Inflammatory macrophage treated with lipopolysaccharide for 1 hour (primary cell): ENCODE measurements at regions not wholly inside any gene's neighbourhood (a gene's known extent, or its start where the extent isn't known, plus 50 kb on each side); places are given as distances from the start of the nearest gene placed in this dataset.

Source experiments
- DNase-seq, 2 donors: peaks; one replicate each; pipeline ENCODE4 v3.0.0-alpha.2; 2020 to 2022

DNA sequence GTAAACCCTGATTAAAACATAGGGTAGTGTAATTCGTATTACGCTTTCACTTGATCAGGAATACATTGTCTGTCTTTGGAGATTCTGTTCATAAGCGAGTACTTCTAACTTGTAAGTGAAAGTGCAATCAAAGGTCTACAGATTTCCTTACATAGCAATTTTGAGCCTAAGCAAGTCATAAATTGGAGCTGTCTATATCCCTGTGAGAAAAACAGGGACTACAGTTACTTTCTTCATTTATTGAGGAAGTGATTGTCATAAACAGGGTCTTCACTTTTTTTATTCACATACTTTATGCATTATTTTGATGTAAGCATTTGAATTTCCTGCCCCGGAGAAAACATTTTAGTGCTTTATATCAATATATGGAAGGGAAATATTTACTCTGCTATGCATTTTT, 670.4 kb downstream of the CBLN2 start:
- no peak for DNase-seq

DNA sequence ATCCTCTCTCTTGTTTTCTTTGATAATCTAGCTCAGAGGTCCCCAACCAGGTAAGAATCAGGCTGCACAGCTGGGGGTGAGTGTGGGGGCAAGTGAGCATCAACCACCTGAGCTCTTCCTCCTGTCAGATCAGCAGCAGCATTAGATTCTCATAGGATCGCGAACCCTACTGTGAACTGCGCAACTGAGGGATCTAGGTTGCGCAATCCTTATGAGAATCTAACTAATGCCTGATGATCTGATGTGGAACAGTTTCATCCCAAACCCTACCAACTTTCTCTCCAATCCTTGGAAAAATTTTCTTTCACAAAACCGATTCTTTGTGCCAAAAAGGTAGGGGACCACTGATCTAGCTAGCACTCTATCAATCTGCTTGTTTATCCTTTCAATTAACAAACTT, 678.3 kb downstream of the CBLN2 start:
- DNase-seq, result no peak

- no peak for DNase-seq
These were observed 693.5 kb downstream of the CBLN2 start for GRCh38 chr18:71850602-71851001.

DNA sequence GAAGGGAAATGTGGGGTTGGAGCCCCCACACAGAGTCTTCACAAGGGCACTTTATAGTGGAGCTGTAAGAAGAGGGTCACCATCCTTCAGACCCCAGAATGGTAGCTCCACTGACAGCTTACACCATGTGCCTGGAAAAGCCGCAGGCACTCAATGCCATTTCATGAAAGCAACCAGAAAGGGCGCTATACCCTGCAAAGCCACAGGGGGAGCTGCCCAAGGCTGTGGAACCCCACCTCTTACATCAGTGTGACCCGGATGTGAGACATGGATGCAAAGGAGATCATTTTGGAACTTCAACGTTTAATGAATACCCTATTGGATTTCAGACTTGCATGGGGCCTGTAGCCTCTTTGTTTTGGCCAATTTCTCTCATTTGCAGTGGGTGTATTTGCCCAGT, 694.7 kb downstream of the CBLN2 start:
- no peak for DNase-seq

GRCh38 chr18:71846716-71847115, 697.4 kb downstream of the CBLN2 start:
- no peak for DNase-seq

- no peak for DNase-seq
These were observed 699.3 kb downstream of the CBLN2 start for GRCh38 chr18:71844814-71845213.

DNA sequence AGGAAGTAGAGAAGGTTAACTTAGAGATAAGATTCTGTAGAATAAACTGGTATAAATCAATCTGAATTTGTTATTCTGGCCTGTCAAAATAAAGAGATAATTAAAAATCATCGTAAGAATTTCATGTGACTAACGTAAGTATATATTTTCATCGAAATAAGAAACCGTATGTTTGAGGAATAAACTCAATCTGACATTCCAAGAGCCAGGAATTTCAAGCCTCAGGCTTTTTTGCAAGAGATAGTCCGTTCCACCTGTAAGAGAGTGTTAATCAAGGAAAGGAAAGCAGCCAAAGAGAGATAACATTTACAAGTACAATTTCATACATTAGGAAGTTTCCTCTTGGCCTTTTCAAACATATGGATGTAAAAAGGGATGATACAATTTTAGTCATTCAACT, 701.5 kb downstream of the CBLN2 start:
- DNase-seq, result no peak

DNA sequence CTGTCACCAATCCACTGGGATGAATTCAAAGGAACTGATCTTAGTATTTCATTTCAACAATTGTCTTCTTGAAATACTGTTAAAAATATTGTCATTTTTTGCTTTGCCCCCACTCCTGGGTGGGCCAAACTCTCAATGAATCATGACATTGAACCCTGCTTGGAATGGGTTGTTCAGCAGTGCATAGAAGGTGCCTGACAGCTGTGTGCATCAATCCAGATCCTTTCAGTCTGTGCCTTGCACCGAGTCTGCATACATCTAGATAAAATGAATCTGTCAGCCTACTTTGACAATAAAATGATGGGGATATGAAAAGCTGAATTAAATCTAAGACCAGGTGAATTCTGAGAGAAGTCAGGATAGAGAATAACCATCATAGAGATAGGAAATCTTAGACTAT, 706.6 kb downstream of the CBLN2 start:
- no peak for DNase-seq

- DNase-seq, result no peak
These were observed 711.1 kb downstream of the CBLN2 start for GRCh38 chr18:71832946-71833617.

DNA sequence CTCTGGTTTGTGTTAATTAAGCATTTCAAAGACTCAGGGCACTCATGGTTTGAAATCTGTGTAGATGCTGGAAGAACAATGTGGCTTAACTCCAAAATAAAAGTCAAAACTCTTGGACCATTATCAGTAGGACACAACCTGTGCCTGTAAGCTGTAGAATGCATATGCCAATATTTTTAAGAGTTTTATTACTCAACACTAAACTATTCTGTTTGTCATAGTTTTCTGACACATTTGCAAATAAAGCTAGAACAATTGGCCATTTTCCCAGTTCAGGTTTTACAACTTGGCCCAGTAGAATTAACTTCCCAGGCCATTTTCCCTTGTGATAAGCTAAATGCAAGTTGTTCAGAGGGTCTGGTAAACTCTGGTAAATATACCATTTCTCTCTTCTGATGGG, 713.1 kb downstream of the CBLN2 start:
- DNase-seq, result no peak

GRCh38 chr18:71827301-71827700, 716.8 kb downstream of the CBLN2 start:
- no peak for DNase-seq

DNA sequence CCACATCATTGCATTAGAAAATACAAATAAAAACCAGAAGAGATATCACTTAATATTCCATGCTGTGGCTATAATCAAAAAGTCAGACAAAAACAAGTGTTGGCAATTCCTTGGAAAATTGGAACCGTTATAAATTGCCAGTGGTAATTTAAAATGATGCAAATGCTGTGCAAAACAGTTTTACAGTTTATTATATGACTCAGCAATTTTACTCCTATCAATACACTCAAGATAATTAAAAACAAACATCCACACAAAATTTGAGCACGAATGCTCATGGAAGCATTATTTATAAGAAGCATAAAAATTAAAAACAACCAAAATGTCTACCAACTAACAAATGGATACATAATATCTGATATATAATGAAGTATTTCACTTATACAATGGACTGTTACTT, 728.8 kb downstream of the CBLN2 start:
- no peak for DNase-seq

GRCh38 chr18:71809711-71810110, 734.4 kb downstream of the CBLN2 start:
- no peak for DNase-seq

GRCh38 chr18:71808616-71809015, 735.5 kb downstream of the CBLN2 start:
- DNase-seq, result no peak

GRCh38 chr18:71807586-71807985, 736.6 kb downstream of the CBLN2 start:
- DNase-seq, result no peak

DNA sequence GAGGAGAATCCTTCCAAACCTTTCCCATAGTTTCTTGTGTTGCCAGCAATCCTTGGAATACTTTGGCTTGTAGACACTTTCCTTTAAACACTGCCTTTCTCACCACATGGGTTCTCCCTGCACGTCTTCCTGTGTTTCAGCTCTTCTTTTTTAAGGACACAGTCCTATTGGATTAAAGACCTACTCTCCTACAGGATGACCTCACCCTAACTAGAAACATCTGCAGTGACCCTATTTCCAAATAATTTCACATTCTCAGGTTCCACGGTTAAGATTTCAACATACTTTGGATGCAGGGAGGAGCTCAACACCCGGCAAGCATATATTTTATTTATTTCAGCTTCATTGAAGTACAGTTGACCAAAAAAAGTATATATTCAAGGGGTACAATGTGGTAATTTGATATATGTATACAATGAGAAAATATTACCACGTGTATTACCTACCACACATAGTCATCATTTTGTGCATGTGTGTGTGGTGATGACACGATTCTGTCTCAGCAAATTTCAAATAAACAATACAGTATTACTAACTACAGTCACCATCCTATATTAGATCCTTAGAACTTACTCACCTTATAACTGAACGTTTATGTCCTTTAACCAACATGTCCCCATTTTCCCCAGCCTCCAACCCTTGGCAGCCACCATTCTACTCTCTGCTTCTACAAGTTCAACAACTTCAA, 745.0 kb downstream of the CBLN2 start:
- no peak for DNase-seq

GRCh38 chr18:71797554-71797953, 746.6 kb downstream of the CBLN2 start:
- no peak for DNase-seq

DNA sequence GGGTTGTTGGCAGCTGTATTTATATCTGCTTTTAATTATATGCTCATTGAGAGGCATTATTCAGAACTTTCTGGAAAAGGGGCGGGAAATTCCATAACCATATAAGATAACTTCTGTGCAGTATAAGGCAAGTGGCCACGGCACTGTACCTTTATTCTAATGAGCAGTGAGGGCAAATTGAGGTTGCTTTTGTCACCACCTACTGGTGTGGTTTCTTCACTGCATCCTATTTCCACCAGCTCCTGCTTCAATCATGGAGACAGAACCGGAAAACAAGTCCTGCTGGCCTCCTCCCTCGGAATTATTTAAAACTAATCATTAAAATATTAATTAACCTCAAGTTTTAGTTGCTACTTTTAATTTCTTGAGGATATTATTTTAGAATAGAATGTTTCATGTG, 759.4 kb downstream of the CBLN2 start:
- peak in 1 of 2 donors; percentile 4 for DNase-seq

- no peak for DNase-seq
These were observed 783.6 kb downstream of the CBLN2 start for GRCh38 chr18:71760541-71760940.

GRCh38 chr18:71754246-71754645, 789.9 kb downstream of the CBLN2 start:
- DNase-seq, result no peak

DNA sequence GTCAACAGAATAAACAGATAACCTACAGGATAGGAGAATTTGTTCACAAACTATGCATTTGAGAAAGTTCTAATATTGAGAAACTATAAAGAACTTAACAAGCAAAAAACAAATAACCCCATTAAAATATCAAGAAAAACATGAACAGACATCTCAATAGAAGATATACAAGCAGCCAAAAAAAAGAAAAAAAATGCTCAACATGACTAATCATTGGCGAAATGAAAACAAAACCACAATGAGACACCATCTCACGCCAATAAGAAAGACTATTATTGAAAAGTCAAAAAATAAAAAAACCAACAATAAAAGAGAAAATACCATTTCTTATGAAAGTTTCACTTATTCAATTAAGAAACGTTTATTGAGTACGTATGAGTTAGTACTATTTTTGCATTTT, 800.5 kb downstream of the CBLN2 start:
- no peak for DNase-seq

GRCh38 chr18:71729611-71730010, 814.5 kb downstream of the CBLN2 start:
- DNase-seq, result no peak

DNA sequence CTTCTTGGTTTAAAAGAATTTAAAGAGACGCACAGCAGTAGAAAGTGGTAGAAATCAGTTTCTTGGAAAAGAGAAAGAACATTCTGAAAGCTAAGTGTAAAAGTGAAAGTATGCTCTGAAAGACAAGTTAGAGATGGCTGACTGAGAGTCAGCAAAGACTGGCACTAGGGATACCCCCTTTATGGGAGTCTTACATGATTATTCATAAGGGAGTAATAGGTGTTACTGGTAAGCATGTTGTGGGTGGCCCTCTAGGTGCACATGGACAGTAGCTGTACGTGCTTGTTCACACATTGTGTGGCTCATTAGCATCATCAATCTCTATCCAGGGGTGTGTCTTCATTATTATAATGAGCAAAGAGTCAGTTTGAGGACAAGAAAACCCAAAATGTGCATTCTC, 816.2 kb downstream of the CBLN2 start:
- no peak for DNase-seq

GRCh38 chr18:71725256-71725655, 818.9 kb downstream of the CBLN2 start:
- DNase-seq, result no peak

DNA sequence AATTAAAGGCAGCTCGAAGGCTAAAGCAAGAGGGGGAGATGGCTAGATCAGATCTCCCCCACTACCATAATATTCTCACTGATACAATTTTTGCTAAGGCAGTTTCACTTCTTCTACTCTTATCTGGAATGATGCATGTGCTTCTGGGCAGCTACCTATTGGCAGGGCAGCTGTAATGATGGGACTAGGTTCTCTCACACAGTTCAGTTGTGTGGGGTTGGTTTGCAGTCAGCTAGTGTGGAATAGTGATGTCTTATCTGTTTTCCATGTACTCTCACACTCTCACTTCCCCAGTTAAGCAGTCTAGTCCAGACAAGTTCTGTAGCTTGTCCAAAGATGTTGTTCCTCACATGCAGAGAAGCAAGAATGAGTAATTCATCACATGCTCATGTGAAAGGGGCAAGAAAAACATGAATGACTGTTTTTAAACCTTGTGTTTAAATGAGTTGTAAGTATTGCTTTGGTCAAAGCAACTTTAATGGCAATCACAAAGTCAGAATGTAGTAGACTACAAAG, 836.1 kb downstream of the CBLN2 start:
- DNase-seq, result no peak
